HepG2 (cell line): ENCODE measurements at regions not wholly inside any gene's neighbourhood (a gene's known extent, or its start where the extent isn't known, plus 50 kb on each side); places are given as distances from the start of the nearest gene placed in this dataset.

Experiments
- ATAC-seq: fragments of 200-7000 bp; cut with Tn5 transposase; 3 replicates; pipeline ENCODE4 v1.9.1; 2020; ENCODE audit warnings: mild to moderate bottlenecking, moderate library complexity
- BruUV-seq: library from RNA; stranded (reverse); fragments of 400-500 nt; replicated peaks from 2 replicates; lab custom pipeline; 2021; lab: Mats Ljungman, UMichigan
- CTCF ChIA-PET: fragments of 300-600 bp; formaldehyde crosslinking; extraction: SDS; loops from one replicate; lab custom pipeline; 2021; ENCODE audit warnings: low total read pairs, inconsistent platforms, low intra/inter-chr PET ratio; lab: Yijun Ruan, JAX
- POLR2A ChIA-PET: fragments of 350-600 bp; sonication (Branson Sonifier 250); formaldehyde crosslinking; loops from one replicate; lab custom pipeline; 2020; ENCODE audit warnings: antibody characterized with exemption, inconsistent platforms; lab: Yijun Ruan, JAX
- DNase-seq: peaks from one replicate; pipeline ENCODE4 v3.0.0-alpha.2; 2015; ENCODE audit warnings: low spot score
- FAIRE-seq: peaks from 3 replicates; lab custom pipeline; 2011; peaks lifted over from hg19 to GRCh38; lab: Jason Lieb, UNC
- H2AFZ ChIP-seq: one replicate; pipeline ENCODE4 v1.6.1; 2011; ENCODE audit warnings: low read length, inconsistent platforms
- H3K27ac ChIP-seq: fragments of 300-600 bp; 3 replicates; pipeline ENCODE4 v1.8.0; 2011; ENCODE audit warnings: mixed run types, mild to moderate bottlenecking, mixed read lengths, low read length, inconsistent platforms; ENCODE audit not compliant: insufficient read depth; ENCODE audit errors: extremely low read length
- H3K27me3 ChIP-seq, 2 experiments: fragments of 200-600 bp in 1 of 2; 2 replicates in 1 of 2; 3 replicates in 1 of 2; pipeline versions ENCODE4 v1.6.0 to v1.8.0; 2011; ENCODE audit warnings: low read length in 2 of 2, mild to moderate bottlenecking in 2 of 2, moderate library complexity in 2 of 2, inconsistent platforms in 1 of 2; ENCODE audit not compliant: insufficient read depth in 2 of 2, control insufficient read depth in 1 of 2
- H3K36me3 ChIP-seq, 2 experiments: fragments of 200-600 bp in 1 of 2; replicated peaks in 1 of 2; 2 replicates in 1 of 2; 3 replicates in 1 of 2; pipeline versions ENCODE4 v1.5.1 to v1.8.0; 2011; ENCODE audit warnings: low read length in 2 of 2, inconsistent platforms in 1 of 2; ENCODE audit not compliant: insufficient read depth in 2 of 2, control insufficient read depth in 1 of 2
- H3K4me1 ChIP-seq: 2 replicates; pipeline ENCODE4 v1.5.1; 2012; ENCODE audit warnings: low read length, inconsistent platforms; ENCODE audit not compliant: insufficient read depth
- H3K4me2 ChIP-seq: 2 replicates; pipeline ENCODE4 v1.6.0; 2011; ENCODE audit warnings: low read depth, low read length, inconsistent platforms
- H3K4me3 ChIP-seq, 3 experiments: fragments of 200-600 bp in 1 of 3; sonication (generic), shearing (Covaris generic) in 1 of 3; replicated peaks in 1 of 3; 2 replicates each; pipeline ENCODE4 v1.5.1; 2011 to 2016; ENCODE audit warnings: low read length in 3 of 3, inconsistent platforms in 2 of 3, low read depth in 2 of 3, mild to moderate bottlenecking in 2 of 3, control low read depth in 1 of 3, mixed read lengths in 1 of 3; ENCODE audit not compliant: insufficient read depth in 1 of 3
- H3K79me2 ChIP-seq: one replicate; pipeline ENCODE4 v1.6.1; 2011; ENCODE audit warnings: low read length, inconsistent platforms; ENCODE audit not compliant: insufficient read depth
- H3K9ac ChIP-seq: 2 replicates; pipeline ENCODE4 v1.6.0; 2011; ENCODE audit warnings: mild to moderate bottlenecking, low read depth, low read length, inconsistent platforms; ENCODE audit not compliant: insufficient read depth
- H3K9me3 ChIP-seq: 2 replicates; pipeline ENCODE4 v1.5.1; 2012; ENCODE audit warnings: mild to moderate bottlenecking, low read length
- H4K20me1 ChIP-seq: 2 replicates; pipeline ENCODE4 v1.6.0; 2011; ENCODE audit warnings: inconsistent platforms, mild to moderate bottlenecking, low read length, moderate library complexity; ENCODE audit not compliant: insufficient read depth
- ATF7-NPFF ChIP-seq: sonication (generic); formaldehyde crosslinking; IDR thresholded peaks from 2 replicates; pipeline ENCODE4 v1.8.1; 2023; ENCODE audit warnings: mild to moderate bottlenecking, low read depth, missing genetic modification reagents, moderate library complexity
- CC2D1A ChIP-seq: sonication (generic); formaldehyde crosslinking; IDR thresholded peaks from 2 replicates; pipeline ENCODE4 v1.8.1; 2023; ENCODE audit warnings: mild to moderate bottlenecking, missing genetic modification reagents
- GATAD1 ChIP-seq: IDR thresholded peaks from 2 replicates; pipeline ENCODE4 v1.6.1; 2016; ENCODE audit warnings: missing genetic modification reagents, missing compliant biosample characterization
- MAF1 ChIP-seq: sonication (generic); formaldehyde crosslinking; IDR thresholded peaks from 2 replicates; pipeline ENCODE4 v1.5.0; 2020; ENCODE audit warnings: missing genetic modification reagents, borderline replicate concordance
- NR2F6 ChIP-seq, 2 experiments: IDR thresholded peaks; 2 replicates each; pipeline ENCODE4 v1.6.1; 2016; ENCODE audit warnings: antibody characterized with exemption in 1 of 2, mild to moderate bottlenecking in 1 of 2
- NRL ChIP-seq: sonication (generic); formaldehyde crosslinking; IDR thresholded peaks from 2 replicates; pipeline ENCODE4 v1.5.0; 2020; ENCODE audit warnings: missing genetic modification reagents, mild to moderate bottlenecking, moderate library complexity, borderline replicate concordance
- SALL1 ChIP-seq: sonication (generic); formaldehyde crosslinking; IDR thresholded peaks from 2 replicates; pipeline ENCODE4 v1.8.0; 2022; ENCODE audit warnings: mild to moderate bottlenecking, missing genetic modification reagents
- XBP1 ChIP-seq: sonication (generic); formaldehyde crosslinking; IDR thresholded peaks from 2 replicates; pipeline ENCODE4 v1.5.0; 2020; ENCODE audit warnings: missing genetic modification reagents
- ZMYM3 ChIP-seq: sonication (generic); formaldehyde crosslinking; IDR thresholded peaks from 2 replicates; pipeline ENCODE4 v1.5.1; 2020; ENCODE audit warnings: mild to moderate bottlenecking, missing genetic modification reagents
- ZNF124 ChIP-seq: sonication (generic); formaldehyde crosslinking; IDR thresholded peaks from 2 replicates; pipeline ENCODE4 v1.4.0; 2020; ENCODE audit warnings: missing genetic modification reagents
- ZNF326 ChIP-seq: sonication (generic); formaldehyde crosslinking; IDR thresholded peaks from 2 replicates; pipeline ENCODE4 v1.4.0; 2020; ENCODE audit warnings: missing genetic modification reagents, borderline replicate concordance
- ZNF501 ChIP-seq: sonication (generic); formaldehyde crosslinking; IDR thresholded peaks from 2 replicates; pipeline ENCODE4 v1.5.1; 2020; ENCODE audit warnings: mild to moderate bottlenecking, moderate library complexity, missing genetic modification reagents
- ZNF616 ChIP-seq: sonication (generic); formaldehyde crosslinking; IDR thresholded peaks from 2 replicates; pipeline ENCODE4 v1.5.0; 2020; ENCODE audit warnings: low read depth, mild to moderate bottlenecking, missing genetic modification reagents
- ZNF670 ChIP-seq: sonication (generic); formaldehyde crosslinking; IDR thresholded peaks from 2 replicates; pipeline ENCODE4 v1.8.0; 2022; ENCODE audit warnings: mild to moderate bottlenecking, missing genetic modification reagents, borderline replicate concordance
- ZNF788 ChIP-seq: sonication (generic); formaldehyde crosslinking; IDR thresholded peaks from 2 replicates; pipeline ENCODE4 v1.5.0; 2020; ENCODE audit warnings: mild to moderate bottlenecking, missing genetic modification reagents, borderline replicate concordance
- ZSCAN30 ChIP-seq: sonication (generic); formaldehyde crosslinking; IDR thresholded peaks from 2 replicates; pipeline ENCODE4 v1.5.0; 2020; ENCODE audit warnings: mild to moderate bottlenecking, missing genetic modification reagents
- WGBS: methylation state at CpG from one replicate; pipeline ENCODE4 v1.1.6; 2017; ENCODE audit warnings: low lambda C conversion rate; 5-methylcytosine and 5-hydroxymethylcytosine counted together
- in situ Hi-C: cut with HindIII; loops from 2 replicates; pipeline ENCODE4 v1.10.0; 2017; ENCODE audit warnings: low pct_unique_long_range_greater_than_20kb; ENCODE audit not compliant: extremely low pct_ligation_motif_present
- intact Hi-C: fragments of 100-400 bp; cut with micrococcal nuclease; formaldehyde crosslinking; loops from one replicate; pipeline ENCODE4 v1.10.0; 2022; ENCODE audit not compliant: unreplicated experiment

DNA sequence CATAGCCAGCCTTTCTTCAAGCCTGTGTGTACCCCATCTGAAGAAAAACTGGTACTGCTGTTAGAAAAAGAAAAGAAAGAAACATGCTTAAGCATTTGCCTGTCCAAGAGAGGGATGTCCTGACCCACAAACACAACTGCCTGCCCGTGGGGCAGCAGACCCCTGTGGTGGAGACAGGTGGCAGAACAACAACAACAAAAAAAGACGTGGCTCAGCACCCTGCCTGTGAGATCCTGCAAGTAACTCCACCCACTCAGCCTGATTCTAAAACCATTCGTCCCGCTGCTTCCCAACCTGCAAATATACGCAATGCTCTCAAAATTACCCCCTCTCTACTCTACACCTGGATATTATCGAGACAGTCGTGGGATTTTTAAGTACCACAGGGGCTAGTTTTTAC is 64.9 kb upstream of the ZDHHC17 start:
- WGBS, result 9% methylated on average over 7 of the region's 7 CpGs
- intact Hi-C loops (no loop called here), in situ Hi-C loops (no loop called here)
- Histone ChIP-seq H3K27ac (no peak overlapping the region), H3K79me2 (no peaks in the 10 kb centered on the region), H3K27me3 (peaks cover 0 to 3% of the 10 kb centered on the region in 2 experiments; a peak in 2 of 5 replicates), H3K4me1 (no peaks in the 10 kb centered on the region), H3K4me2 (no peak overlapping the region), H3K4me3 (no peak overlapping the region), H2AFZ (peak overlapping the region; percentile 86), H4K20me1 (no peaks in the 10 kb centered on the region), H3K9ac (no peak overlapping the region), H3K36me3 (no peaks in the 10 kb centered on the region), H3K9me3 (no peaks in the 10 kb centered on the region)
- TF ChIP-seq NR2F6 (IDR thresholded peaks at IDR 0.05) (no peak), NR2F6 (CRISPR knock-in tag; IDR thresholded peaks at IDR 0.05) (no peak), XBP1 (CRISPR knock-in tag) (no peak), ZNF326 (CRISPR knock-in tag) (no peak), GATAD1 (CRISPR knock-in tag) (no peak), MAF1 (CRISPR knock-in tag) (no peak), ATF7-NPFF (CRISPR knock-in tag) (no peak), CC2D1A (no peak), SALL1 (no peak), ZNF501 (CRISPR knock-in tag) (no peak), ZMYM3 (CRISPR knock-in tag) (no peak), ZNF124 (CRISPR knock-in tag) (no peak), ZSCAN30 (CRISPR knock-in tag) (no peak), ZNF616 (no peak), ZNF670 (CRISPR knock-in tag) (no peak), ZNF788 (CRISPR knock-in tag) (no peak), NRL (CRISPR knock-in tag) (no peak)
- POLR2A ChIA-PET, result no interaction called here
- no peak for FAIRE-seq
- no peak for DNase-seq
- ATAC-seq, result no peak
- CTCF ChIA-PET, result no interaction called here
- no TSS peak for BruUV-seq
